HCT116 (cell line): ENCODE measurements at regions not wholly inside any gene's neighbourhood (a gene's known extent, or its start where the extent isn't known, plus 50 kb on each side); places are given as distances from the start of the nearest gene placed in this dataset.

Experiments used
- ATAC-seq: fragments of 200-7000 bp; cut with Tn5 transposase; 2 replicates; pipeline ENCODE4 v1.9.1; 2020; ENCODE audit warnings: mild to moderate bottlenecking, moderate library complexity
- BruUV-seq: library from RNA; stranded (reverse); fragments of 400-500 nt; replicated peaks from 2 replicates; lab custom pipeline; 2021; lab: Mats Ljungman, UMichigan
- CTCF ChIA-PET: fragments of 300-600 bp; sonication (Branson Sonifier 250); formaldehyde crosslinking; loops from one replicate; lab custom pipeline; 2021; ENCODE audit warnings: antibody characterized with exemption; lab: Charles Lee
- POLR2A ChIA-PET: fragments of 300-600, 350-600 bp; sonication (Branson Sonifier 250); formaldehyde crosslinking; loops from one replicate; lab custom pipeline; 2021; ENCODE audit warnings: antibody characterized with exemption; lab: Charles Lee
- RAD21 ChIA-PET, 2 experiments: fragments of 300-600 bp; sonication (Branson Sonifier 250); formaldehyde crosslinking; loops; one replicate each; lab custom pipeline; 2023; ENCODE audit warnings: low total read pairs in 2 of 2; ENCODE audit not compliant: uncharacterized antibody in 2 of 2, unreplicated experiment in 2 of 2, low non-redundant PET in 1 of 2; lab: Charles Lee
- DNase-seq: peaks from one replicate; pipeline ENCODE4 v3.0.0-alpha.2; 2010; ENCODE audit warnings: low read depth, low spot score
- H2AFZ ChIP-seq: fragments of 200-600 bp; shearing (Covaris generic), sonication (generic); 2 replicates; pipeline ENCODE4 v1.6.1; 2017; ENCODE audit warnings: low read depth, mixed run types, mixed read lengths, antibody characterized with exemption, low read length; ENCODE audit not compliant: poor library complexity, severe bottlenecking
- H3K27ac ChIP-seq: 2 replicates; pipeline ENCODE4 v1.5.1; 2012; ENCODE audit warnings: low read depth, low read length
- H3K27me3 ChIP-seq: fragments of 200-600 bp; sonication (generic); 2 replicates; pipeline ENCODE4 v1.6.1; 2016; ENCODE audit warnings: mixed run types, low read length, mixed read lengths; ENCODE audit not compliant: insufficient read depth
- H3K36me3 ChIP-seq, 2 experiments: fragments of 200-500 bp in 1 of 2; fragments of 200-600 bp in 1 of 2; sonication (Bioruptor generic) in 1 of 2; sonication (generic) in 1 of 2; 2 replicates each; pipeline versions ENCODE4 v1.5.1 to v1.6.1; 2014 to 2016; ENCODE audit warnings: low read length in 2 of 2, inconsistent platforms in 1 of 2, mixed read lengths in 1 of 2, mixed run types in 1 of 2; ENCODE audit not compliant: insufficient read depth in 2 of 2, control insufficient read depth in 1 of 2
- H3K4me1 ChIP-seq, 2 experiments: fragments of 200-600 bp in 1 of 2; sonication (generic) in 1 of 2; 2 replicates each; pipeline versions ENCODE4 v1.5.1 to v1.6.1; 2012 to 2017; ENCODE audit warnings: low read length in 2 of 2, inconsistent platforms in 1 of 2, mild to moderate bottlenecking in 1 of 2, mixed read lengths in 1 of 2, mixed run types in 1 of 2, moderate library complexity in 1 of 2; ENCODE audit not compliant: insufficient read depth in 2 of 2, control insufficient read depth in 1 of 2
- H3K4me2 ChIP-seq: fragments of 200-600 bp; sonication (generic); 2 replicates; pipeline ENCODE4 v1.6.1; 2017; ENCODE audit warnings: mixed run types, low read length, mixed read lengths
- H3K4me3 ChIP-seq, 2 experiments: fragments of 200-600 bp in 1 of 2; sonication (generic) in 1 of 2; replicated peaks in 1 of 2; 2 replicates each; pipeline ENCODE4 v1.5.1; 2011 to 2016; ENCODE audit warnings: low read length in 2 of 2, control low read depth in 1 of 2, low read depth in 1 of 2, mild to moderate bottlenecking in 1 of 2, mixed read lengths in 1 of 2, mixed run types in 1 of 2
- H3K79me2 ChIP-seq: fragments of 200-600 bp; sonication (generic); 2 replicates; pipeline ENCODE4 v1.6.1; 2017; ENCODE audit warnings: mild to moderate bottlenecking, mixed run types, low read length, moderate library complexity, mixed read lengths; ENCODE audit not compliant: insufficient read depth
- H3K9ac ChIP-seq: fragments of 200-600 bp; sonication (generic); 2 replicates; pipeline ENCODE4 v1.6.1; 2016; ENCODE audit warnings: low read length, mixed read lengths
- H3K9me2 ChIP-seq: fragments of 200-600 bp; sonication (generic), shearing (Covaris generic); 2 replicates; pipeline ENCODE4 v1.6.1; 2017; ENCODE audit warnings: mixed run types, mild to moderate bottlenecking, moderate library complexity; ENCODE audit not compliant: insufficient read depth
- H3K9me3 ChIP-seq, 2 experiments: fragments of 200-500 bp in 1 of 2; fragments of 200-600 bp in 1 of 2; sonication (Bioruptor generic) in 1 of 2; sonication (generic) in 1 of 2; 2 replicates each; pipeline ENCODE4 v1.6.1; 2014 to 2017; ENCODE audit warnings: low read length in 2 of 2, mixed read lengths in 2 of 2, inconsistent platforms in 1 of 2, low read depth in 1 of 2, mild to moderate bottlenecking in 1 of 2, mixed run types in 1 of 2, moderate library complexity in 1 of 2; ENCODE audit not compliant: control insufficient read depth in 1 of 2, insufficient read depth in 1 of 2
- H4K20me1 ChIP-seq: fragments of 200-600 bp; sonication (generic), shearing (Covaris generic); 2 replicates; pipeline ENCODE4 v1.6.1; 2017; ENCODE audit warnings: mixed run types, mild to moderate bottlenecking, moderate library complexity; ENCODE audit not compliant: insufficient read depth
- CBX3 ChIP-seq: IDR thresholded peaks from 2 replicates; pipeline ENCODE4 v1.6.1; 2012; ENCODE audit warnings: low read depth
- CEBPB ChIP-seq: IDR thresholded peaks from 2 replicates; pipeline ENCODE4 v1.6.1; 2012; ENCODE audit warnings: low read depth
- EGR1 ChIP-seq: IDR thresholded peaks from 2 replicates; pipeline ENCODE4 v1.6.1; 2012; ENCODE audit warnings: low read depth
- EZH2 ChIP-seq: fragments of 200-600 bp; sonication (generic); IDR thresholded peaks from 2 replicates; pipeline ENCODE4 v1.6.1; 2017; ENCODE audit warnings: antibody characterized with exemption, mixed run types
- MAX ChIP-seq: IDR thresholded peaks from 2 replicates; pipeline ENCODE4 v1.6.1; 2012
- POLR2A ChIP-seq: IDR thresholded peaks from 2 replicates; pipeline ENCODE4 v1.7.0; 2011; ENCODE audit warnings: borderline replicate concordance; ENCODE audit not compliant: insufficient read depth, insufficient read length; ENCODE audit errors: extremely low read depth
- POLR2AphosphoS5 ChIP-seq: IDR thresholded peaks from 2 replicates; pipeline ENCODE4 v1.6.1; 2011; ENCODE audit warnings: mild to moderate bottlenecking, low read depth, low read length, moderate library complexity
- REST ChIP-seq: IDR thresholded peaks from 2 replicates; pipeline ENCODE4 v1.6.1; 2012; ENCODE audit warnings: low read depth
- TCF7L2 ChIP-seq: IDR thresholded peaks from 2 replicates; pipeline ENCODE4 v1.7.0; 2011; ENCODE audit warnings: borderline replicate concordance, inconsistent platforms; ENCODE audit not compliant: insufficient read depth, insufficient read length; ENCODE audit errors: extremely low read depth
- intact Hi-C: fragments of 100-400 bp; cut with micrococcal nuclease; formaldehyde crosslinking; loops from 2 replicates; pipeline ENCODE4 v1.10.0; 2022

DNA sequence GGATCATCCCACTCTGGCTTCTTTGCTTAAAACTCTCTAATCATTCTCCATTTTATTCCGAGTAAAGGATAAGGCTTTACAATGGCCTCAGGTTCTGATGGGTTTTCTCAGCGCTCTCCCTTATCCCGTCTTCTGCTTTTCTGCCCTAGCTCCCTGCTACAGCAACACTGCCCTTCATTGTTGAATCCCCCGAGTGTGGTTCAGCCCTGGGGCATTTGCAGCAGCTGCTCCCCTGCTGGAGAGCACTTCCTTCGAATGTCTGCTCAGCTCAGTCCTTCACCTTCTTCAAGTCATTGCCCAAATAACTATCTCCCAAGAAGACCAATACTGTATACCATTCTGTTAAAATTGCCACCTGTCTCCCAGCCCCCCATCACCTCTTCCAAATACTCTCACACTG, 111.8 kb downstream of the TBXT start (continued):
- TF ChIP-seq REST (no peak), EGR1 (no peak), CEBPB (no peak)

DNA sequence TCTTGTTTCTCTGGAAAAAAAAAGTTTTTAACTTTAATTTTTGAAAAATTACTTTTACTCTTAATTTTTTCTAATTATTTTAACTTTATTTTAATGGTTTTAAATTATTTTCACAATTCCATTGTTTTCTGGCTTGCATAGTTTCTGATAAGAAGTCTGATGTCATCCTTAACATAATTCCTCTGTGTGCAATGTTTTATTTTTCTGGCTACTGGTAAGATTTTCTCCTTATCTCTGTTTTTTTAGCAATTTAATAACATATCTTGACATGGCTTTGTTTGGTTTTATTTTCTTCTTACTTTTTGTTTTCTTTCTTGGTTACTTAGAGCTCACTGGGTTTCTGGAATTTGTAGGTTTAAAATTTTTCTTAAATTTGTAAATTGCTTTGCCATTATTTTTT, 114.8 kb downstream of the TBXT start:
- Histone ChIP-seq H3K9me3 (peaks cover 0 to 14% of the 10 kb centered on the region in 2 experiments; a peak in 1 of 4 replicates), H3K9me2 (no peaks in the 10 kb centered on the region), H3K36me3 (no peaks in the 10 kb centered on the region), H3K9ac (no peak overlapping the region), H3K27ac (no peak overlapping the region), H3K4me3 (no peak overlapping the region), H3K27me3 (no peaks in the 10 kb centered on the region), H3K4me2 (no peak overlapping the region), H3K4me1 (no peaks in the 10 kb centered on the region), H3K79me2 (no peaks in the 10 kb centered on the region), H4K20me1 (no peaks in the 10 kb centered on the region), H2AFZ (no peak overlapping the region)
- DNase-seq = no peak
- CTCF ChIA-PET = no interaction called here
- TF ChIP-seq CBX3 (peak; percentile 53; the same call in 1 of the 2 replicates), POLR2A (no peak)
- RAD21 ChIA-PET = no interaction called here
- POLR2A ChIA-PET = no interaction called here
- ATAC-seq = no peak
- no TSS peak for BruUV-seq
- intact Hi-C loops = no loop called here

GRCh38 chr6:166050559-166050958, 117.1 kb downstream of the TBXT start:
- DNase-seq (no peak), ATAC-seq (no peak)
- Histone ChIP-seq H2AFZ (no peak overlapping the region), H3K9ac (no peak overlapping the region), H3K4me3 (no peak overlapping the region), H4K20me1 (no peaks in the 10 kb centered on the region), H3K36me3 (no peaks in the 10 kb centered on the region), H3K4me1 (no peaks in the 10 kb centered on the region), H3K79me2 (no peaks in the 10 kb centered on the region), H3K27me3 (no peaks in the 10 kb centered on the region), H3K4me2 (no peak overlapping the region)
- ChIA-PET RAD21 (no interaction called here), POLR2A (no interaction called here)
- BruUV-seq = no TSS peak
- no peak for TF ChIP-seq EZH2
- no peak for TF ChIP-seq TCF7L2
- TF ChIP-seq CEBPB = no peak
- no peak for TF ChIP-seq MAX
- TF ChIP-seq POLR2AphosphoS5 = no peak
- TF ChIP-seq, all 23 proteins: peak for 0
- no peaks in the 10 kb centered on the region for H3K9me2 ChIP-seq
- H3K27ac ChIP-seq = no peak overlapping the region
- peaks cover 0 to 14% of the 10 kb centered on the region in 2 experiments; a peak in 1 of 4 replicates for H3K9me3 ChIP-seq
- CTCF ChIA-PET = no interaction called here
- intact Hi-C loops = no loop called here
